ENCODE measurements at regions not wholly inside any gene's neighbourhood (a gene's known extent, or its start where the extent isn't known, plus 50 kb on each side); places are given as distances from the start of the nearest gene placed in this dataset.

DNA sequence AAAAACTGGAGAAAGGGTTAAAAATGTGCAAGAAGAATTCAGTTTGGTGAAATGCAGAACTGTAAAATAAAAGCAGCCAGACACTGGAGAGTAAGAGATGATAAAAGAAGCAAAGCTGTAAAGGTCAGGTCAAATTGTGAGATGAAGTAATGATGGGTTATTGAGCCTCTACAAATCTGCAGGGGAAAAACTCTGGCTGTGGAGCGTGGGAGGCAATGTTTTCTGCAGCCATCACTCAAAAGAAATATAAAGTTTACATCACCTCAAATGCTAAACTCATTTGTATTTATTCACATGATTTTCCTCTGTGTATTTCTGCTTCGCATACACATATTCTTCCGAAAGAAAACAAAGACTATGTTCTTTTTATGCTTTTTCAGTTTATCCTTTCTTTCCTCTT lies 158.8 kb upstream of the GPR149 start:
- TF ChIP-seq, protein P1, sequence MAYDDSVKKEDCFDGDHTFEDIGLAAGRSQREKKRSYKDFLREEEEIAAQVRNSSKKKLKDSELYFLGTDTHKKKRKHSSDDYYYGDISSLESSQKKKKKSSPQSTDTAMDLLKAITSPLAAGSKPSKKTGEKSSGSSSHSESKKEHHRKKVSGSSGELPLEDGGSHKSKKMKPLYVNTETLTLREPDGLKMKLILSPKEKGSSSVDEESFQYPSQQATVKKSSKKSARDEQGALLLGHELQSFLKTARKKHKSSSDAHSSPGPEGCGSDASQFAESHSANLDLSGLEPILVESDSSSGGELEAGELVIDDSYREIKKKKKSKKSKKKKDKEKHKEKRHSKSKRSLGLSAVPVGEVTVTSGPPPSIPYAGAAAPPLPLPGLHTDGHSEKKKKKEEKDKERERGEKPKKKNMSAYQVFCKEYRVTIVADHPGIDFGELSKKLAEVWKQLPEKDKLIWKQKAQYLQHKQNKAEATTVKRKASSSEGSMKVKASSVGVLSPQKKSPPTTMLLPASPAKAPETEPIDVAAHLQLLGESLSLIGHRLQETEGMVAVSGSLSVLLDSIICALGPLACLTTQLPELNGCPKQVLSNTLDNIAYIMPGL (CRISPR knock-in tag; IDR thresholded peaks at IDR 0.05): no peak
- TF ChIP-seq ZNF232 (CRISPR knock-in tag; IDR thresholded peaks at IDR 0.05) (no peak), EMX1 (CRISPR knock-in tag; IDR thresholded peaks at IDR 0.05) (no peak), ZNF219 (CRISPR knock-in tag; IDR thresholded peaks at IDR 0.05; ENCODE audit: borderline replicate concordance) (no peak), ZNF263 (CRISPR knock-in tag; IDR thresholded peaks at IDR 0.05; ENCODE audit: low read depth) (no peak)
- TF ChIP-seq, protein P2, sequence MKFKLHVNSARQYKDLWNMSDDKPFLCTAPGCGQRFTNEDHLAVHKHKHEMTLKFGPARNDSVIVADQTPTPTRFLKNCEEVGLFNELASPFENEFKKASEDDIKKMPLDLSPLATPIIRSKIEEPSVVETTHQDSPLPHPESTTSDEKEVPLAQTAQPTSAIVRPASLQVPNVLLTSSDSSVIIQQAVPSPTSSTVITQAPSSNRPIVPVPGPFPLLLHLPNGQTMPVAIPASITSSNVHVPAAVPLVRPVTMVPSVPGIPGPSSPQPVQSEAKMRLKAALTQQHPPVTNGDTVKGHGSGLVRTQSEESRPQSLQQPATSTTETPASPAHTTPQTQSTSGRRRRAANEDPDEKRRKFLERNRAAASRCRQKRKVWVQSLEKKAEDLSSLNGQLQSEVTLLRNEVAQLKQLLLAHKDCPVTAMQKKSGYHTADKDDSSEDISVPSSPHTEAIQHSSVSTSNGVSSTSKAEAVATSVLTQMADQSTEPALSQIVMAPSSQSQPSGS (CRISPR knock-in tag; IDR thresholded peaks at IDR 0.05; ENCODE audit: borderline replicate concordance, low read depth): no peak
- TF ChIP-seq, protein P3, sequence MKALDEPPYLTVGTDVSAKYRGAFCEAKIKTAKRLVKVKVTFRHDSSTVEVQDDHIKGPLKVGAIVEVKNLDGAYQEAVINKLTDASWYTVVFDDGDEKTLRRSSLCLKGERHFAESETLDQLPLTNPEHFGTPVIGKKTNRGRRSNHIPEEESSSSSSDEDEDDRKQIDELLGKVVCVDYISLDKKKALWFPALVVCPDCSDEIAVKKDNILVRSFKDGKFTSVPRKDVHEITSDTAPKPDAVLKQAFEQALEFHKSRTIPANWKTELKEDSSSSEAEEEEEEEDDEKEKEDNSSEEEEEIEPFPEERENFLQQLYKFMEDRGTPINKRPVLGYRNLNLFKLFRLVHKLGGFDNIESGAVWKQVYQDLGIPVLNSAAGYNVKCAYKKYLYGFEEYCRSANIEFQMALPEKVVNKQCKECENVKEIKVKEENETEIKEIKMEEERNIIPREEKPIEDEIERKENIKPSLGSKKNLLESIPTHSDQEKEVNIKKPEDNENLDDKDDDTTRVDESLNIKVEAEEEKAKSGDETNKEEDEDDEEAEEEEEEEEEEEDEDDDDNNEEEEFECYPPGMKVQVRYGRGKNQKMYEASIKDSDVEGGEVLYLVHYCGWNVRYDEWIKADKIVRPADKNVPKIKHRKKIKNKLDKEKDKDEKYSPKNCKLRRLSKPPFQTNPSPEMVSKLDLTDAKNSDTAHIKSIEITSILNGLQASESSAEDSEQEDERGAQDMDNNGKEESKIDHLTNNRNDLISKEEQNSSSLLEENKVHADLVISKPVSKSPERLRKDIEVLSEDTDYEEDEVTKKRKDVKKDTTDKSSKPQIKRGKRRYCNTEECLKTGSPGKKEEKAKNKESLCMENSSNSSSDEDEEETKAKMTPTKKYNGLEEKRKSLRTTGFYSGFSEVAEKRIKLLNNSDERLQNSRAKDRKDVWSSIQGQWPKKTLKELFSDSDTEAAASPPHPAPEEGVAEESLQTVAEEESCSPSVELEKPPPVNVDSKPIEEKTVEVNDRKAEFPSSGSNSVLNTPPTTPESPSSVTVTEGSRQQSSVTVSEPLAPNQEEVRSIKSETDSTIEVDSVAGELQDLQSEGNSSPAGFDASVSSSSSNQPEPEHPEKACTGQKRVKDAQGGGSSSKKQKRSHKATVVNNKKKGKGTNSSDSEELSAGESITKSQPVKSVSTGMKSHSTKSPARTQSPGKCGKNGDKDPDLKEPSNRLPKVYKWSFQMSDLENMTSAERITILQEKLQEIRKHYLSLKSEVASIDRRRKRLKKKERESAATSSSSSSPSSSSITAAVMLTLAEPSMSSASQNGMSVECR (CRISPR knock-in tag; IDR thresholded peaks at IDR 0.05; ENCODE audit: borderline replicate concordance): no peak
- TF ChIP-seq, protein P4, sequence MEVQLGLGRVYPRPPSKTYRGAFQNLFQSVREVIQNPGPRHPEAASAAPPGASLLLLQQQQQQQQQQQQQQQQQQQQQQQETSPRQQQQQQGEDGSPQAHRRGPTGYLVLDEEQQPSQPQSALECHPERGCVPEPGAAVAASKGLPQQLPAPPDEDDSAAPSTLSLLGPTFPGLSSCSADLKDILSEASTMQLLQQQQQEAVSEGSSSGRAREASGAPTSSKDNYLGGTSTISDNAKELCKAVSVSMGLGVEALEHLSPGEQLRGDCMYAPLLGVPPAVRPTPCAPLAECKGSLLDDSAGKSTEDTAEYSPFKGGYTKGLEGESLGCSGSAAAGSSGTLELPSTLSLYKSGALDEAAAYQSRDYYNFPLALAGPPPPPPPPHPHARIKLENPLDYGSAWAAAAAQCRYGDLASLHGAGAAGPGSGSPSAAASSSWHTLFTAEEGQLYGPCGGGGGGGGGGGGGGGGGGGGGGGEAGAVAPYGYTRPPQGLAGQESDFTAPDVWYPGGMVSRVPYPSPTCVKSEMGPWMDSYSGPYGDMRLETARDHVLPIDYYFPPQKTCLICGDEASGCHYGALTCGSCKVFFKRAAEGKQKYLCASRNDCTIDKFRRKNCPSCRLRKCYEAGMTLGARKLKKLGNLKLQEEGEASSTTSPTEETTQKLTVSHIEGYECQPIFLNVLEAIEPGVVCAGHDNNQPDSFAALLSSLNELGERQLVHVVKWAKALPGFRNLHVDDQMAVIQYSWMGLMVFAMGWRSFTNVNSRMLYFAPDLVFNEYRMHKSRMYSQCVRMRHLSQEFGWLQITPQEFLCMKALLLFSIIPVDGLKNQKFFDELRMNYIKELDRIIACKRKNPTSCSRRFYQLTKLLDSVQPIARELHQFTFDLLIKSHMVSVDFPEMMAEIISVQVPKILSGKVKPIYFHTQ (CRISPR knock-in tag; IDR thresholded peaks at IDR 0.05): no peak
- DNase-seq (ENCODE audit: low spot score) (no peak), ATAC-seq (no peak)
- Mint-ChIP-seq H3K4me3 (no peak overlapping the region), H3K9me3 (no peaks in the 10 kb centered on the region), H3K27ac (no peak overlapping the region), H3K4me1 (no peaks in the 10 kb centered on the region), H3K36me3 (no peaks in the 10 kb centered on the region), H3K27me3 (ENCODE audit: low read depth) (no peaks in the 10 kb centered on the region)
- POLR2A ChIA-PET: no interaction called here
- CTCF ChIA-PET: no interaction called here

DNA sequence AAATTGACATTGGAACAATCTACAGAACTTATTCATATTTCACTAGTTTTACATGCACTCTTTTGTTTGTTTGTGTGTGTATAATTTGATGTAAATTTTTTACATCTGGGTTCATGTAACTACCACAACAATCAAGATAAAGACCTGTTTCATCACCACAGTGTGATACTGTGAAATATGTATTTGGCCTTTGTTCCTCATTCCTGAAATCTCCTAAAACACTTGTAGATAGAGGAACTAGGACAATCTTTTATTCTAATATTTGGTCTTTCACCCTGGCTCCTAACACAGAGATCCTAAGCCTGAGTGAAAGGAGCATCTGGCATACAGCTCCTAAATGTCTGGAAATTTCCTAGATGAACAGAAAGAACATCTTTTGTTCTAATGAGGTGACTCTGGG lies 155.0 kb upstream of the GPR149 start:
- ATAC-seq (no peak), DNase-seq (ENCODE audit: low spot score) (no peak)
- H3K27me3 Mint-ChIP-seq (ENCODE audit: low read depth): no peaks in the 10 kb centered on the region
- no peak overlapping the region for H3K27ac Mint-ChIP-seq
- POLR2A ChIA-PET: no interaction called here
- CTCF ChIA-PET: no interaction called here
- H3K4me3 Mint-ChIP-seq: no peak overlapping the region
- H3K9me3 Mint-ChIP-seq: no peaks in the 10 kb centered on the region
- no peaks in the 10 kb centered on the region for H3K36me3 Mint-ChIP-seq
- H3K4me1 Mint-ChIP-seq: no peaks in the 10 kb centered on the region
- no peak for TF ChIP-seq ZNF317 (CRISPR knock-in tag; IDR thresholded peaks at IDR 0.05; ENCODE audit: borderline replicate concordance, low read depth)
- TF ChIP-seq, protein P5, sequence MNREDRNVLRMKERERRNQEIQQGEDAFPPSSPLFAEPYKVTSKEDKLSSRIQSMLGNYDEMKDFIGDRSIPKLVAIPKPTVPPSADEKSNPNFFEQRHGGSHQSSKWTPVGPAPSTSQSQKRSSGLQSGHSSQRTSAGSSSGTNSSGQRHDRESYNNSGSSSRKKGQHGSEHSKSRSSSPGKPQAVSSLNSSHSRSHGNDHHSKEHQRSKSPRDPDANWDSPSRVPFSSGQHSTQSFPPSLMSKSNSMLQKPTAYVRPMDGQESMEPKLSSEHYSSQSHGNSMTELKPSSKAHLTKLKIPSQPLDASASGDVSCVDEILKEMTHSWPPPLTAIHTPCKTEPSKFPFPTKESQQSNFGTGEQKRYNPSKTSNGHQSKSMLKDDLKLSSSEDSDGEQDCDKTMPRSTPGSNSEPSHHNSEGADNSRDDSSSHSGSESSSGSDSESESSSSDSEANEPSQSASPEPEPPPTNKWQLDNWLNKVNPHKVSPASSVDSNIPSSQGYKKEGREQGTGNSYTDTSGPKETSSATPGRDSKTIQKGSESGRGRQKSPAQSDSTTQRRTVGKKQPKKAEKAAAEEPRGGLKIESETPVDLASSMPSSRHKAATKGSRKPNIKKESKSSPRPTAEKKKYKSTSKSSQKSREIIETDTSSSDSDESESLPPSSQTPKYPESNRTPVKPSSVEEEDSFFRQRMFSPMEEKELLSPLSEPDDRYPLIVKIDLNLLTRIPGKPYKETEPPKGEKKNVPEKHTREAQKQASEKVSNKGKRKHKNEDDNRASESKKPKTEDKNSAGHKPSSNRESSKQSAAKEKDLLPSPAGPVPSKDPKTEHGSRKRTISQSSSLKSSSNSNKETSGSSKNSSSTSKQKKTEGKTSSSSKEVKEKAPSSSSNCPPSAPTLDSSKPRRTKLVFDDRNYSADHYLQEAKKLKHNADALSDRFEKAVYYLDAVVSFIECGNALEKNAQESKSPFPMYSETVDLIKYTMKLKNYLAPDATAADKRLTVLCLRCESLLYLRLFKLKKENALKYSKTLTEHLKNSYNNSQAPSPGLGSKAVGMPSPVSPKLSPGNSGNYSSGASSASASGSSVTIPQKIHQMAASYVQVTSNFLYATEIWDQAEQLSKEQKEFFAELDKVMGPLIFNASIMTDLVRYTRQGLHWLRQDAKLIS (CRISPR knock-in tag; IDR thresholded peaks at IDR 0.05; ENCODE audit: borderline replicate concordance): no peak
- TF ChIP-seq, protein P3 (CRISPR knock-in tag; IDR thresholded peaks at IDR 0.05; ENCODE audit: borderline replicate concordance): no peak
- TF ChIP-seq, protein P6, sequence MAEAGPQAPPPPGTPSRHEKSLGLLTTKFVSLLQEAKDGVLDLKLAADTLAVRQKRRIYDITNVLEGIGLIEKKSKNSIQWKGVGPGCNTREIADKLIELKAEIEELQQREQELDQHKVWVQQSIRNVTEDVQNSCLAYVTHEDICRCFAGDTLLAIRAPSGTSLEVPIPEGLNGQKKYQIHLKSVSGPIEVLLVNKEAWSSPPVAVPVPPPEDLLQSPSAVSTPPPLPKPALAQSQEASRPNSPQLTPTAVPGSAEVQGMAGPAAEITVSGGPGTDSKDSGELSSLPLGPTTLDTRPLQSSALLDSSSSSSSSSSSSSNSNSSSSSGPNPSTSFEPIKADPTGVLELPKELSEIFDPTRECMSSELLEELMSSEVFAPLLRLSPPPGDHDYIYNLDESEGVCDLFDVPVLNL (CRISPR knock-in tag; IDR thresholded peaks at IDR 0.05; ENCODE audit: borderline replicate concordance, low read depth): no peak
- TF ChIP-seq, protein P7, sequence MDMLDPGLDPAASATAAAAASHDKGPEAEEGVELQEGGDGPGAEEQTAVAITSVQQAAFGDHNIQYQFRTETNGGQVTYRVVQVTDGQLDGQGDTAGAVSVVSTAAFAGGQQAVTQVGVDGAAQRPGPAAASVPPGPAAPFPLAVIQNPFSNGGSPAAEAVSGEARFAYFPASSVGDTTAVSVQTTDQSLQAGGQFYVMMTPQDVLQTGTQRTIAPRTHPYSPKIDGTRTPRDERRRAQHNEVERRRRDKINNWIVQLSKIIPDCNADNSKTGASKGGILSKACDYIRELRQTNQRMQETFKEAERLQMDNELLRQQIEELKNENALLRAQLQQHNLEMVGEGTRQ (CRISPR knock-in tag; IDR thresholded peaks at IDR 0.05): no peak

All from WTC11 (cell line).